ENCODE measurements at regions not wholly inside any gene's neighbourhood (a gene's known extent, or its start where the extent isn't known, plus 50 kb on each side); places are given as distances from the start of the nearest gene placed in this dataset.

GRCh38 chr5:147169901-147170300 is 64.9 kb upstream of the STK32A start:
- TF ChIP-seq EZH2 (IDR thresholded peaks at IDR 0.05; ENCODE audit: low read length) (no peak), CTCF (optimal IDR thresholded peaks at IDR 0.05 in 1 of 3, IDR thresholded peaks at IDR 0.05 in 1 of 3, conservative IDR thresholded peaks at IDR 0.05 in 1 of 3; ENCODE audit: extremely low read depth in 1 of 3, insufficient read depth in 2 of 3, low read length in 3 of 3) (no peak)
